ENCODE measurements at regions not wholly inside any gene's neighbourhood (a gene's known extent, or its start where the extent isn't known, plus 50 kb on each side); places are given as distances from the start of the nearest gene placed in this dataset.

DNA sequence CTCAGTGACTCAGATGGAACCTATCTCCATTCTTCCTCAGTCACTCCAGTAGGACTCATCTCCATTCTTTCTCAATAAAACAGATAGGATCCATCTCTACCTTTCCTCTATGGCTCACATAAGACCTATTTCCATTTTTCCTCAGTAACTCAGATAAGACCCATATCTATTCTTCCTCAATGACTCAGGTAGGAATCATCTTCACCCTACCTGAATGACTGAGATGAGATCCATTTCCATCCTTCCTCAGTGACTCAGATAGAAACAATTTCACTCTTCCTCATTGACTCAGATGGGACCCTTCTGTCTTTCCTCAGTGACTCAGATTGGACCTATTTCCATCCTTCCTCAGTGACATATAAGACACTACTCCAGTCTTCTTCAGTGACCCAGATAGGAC is 165.1 kb downstream of the FBXO4 start:
- TF ChIP-seq, protein P1, sequence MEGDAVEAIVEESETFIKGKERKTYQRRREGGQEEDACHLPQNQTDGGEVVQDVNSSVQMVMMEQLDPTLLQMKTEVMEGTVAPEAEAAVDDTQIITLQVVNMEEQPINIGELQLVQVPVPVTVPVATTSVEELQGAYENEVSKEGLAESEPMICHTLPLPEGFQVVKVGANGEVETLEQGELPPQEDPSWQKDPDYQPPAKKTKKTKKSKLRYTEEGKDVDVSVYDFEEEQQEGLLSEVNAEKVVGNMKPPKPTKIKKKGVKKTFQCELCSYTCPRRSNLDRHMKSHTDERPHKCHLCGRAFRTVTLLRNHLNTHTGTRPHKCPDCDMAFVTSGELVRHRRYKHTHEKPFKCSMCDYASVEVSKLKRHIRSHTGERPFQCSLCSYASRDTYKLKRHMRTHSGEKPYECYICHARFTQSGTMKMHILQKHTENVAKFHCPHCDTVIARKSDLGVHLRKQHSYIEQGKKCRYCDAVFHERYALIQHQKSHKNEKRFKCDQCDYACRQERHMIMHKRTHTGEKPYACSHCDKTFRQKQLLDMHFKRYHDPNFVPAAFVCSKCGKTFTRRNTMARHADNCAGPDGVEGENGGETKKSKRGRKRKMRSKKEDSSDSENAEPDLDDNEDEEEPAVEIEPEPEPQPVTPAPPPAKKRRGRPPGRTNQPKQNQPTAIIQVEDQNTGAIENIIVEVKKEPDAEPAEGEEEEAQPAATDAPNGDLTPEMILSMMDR (IDR thresholded peaks at IDR 0.05) = no peak
- TF ChIP-seq POLR2AphosphoS5 (IDR thresholded peaks at IDR 0.05) (no peak), POLR2A (IDR thresholded peaks at IDR 0.05) (no peak), EP300 (IDR thresholded peaks at IDR 0.05) (no peak)
